ENCODE measurements at regions not wholly inside any gene's neighbourhood (a gene's known extent, or its start where the extent isn't known, plus 50 kb on each side); places are given as distances from the start of the nearest gene placed in this dataset.

DNA sequence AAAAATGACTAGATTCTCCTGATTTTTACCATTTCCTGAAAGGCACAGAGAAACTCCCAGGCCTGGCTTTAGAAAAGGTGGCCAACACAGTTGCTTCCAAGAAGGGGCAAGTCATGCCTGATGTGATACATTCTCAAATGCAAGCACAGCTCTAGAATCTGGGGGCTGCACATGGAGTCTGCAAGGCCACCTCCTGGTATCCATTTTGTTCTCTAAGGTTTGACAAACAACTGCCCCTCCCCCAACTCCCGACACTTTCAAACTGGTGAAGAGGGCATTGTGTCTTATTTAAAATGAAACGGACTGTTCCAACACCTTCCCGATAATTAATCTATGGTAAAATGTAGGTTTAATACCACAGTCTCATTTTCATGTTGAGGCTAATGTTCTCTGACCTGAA is 220.2 kb upstream of the CEP162 start:
- TF ChIP-seq ZNF223 (tag by site-specific recombination; IDR thresholded peaks at IDR 0.05) (no peak), ZBTB17 (tag by site-specific recombination; IDR thresholded peaks at IDR 0.05) (no peak), SP2 (tag by site-specific recombination; IDR thresholded peaks at IDR 0.05) (no peak), ZNF768 (tag by site-specific recombination; IDR thresholded peaks at IDR 0.05) (no peak), KLF10 (tag by site-specific recombination; IDR thresholded peaks at IDR 0.05) (no peak), ZNF274 (IDR thresholded peaks at IDR 0.05; ENCODE audit: low read length) (no peak), ZNF274 (tag by site-specific recombination; IDR thresholded peaks at IDR 0.05; ENCODE audit: borderline replicate concordance) (no peak), MYNN (tag by site-specific recombination; IDR thresholded peaks at IDR 0.05; ENCODE audit: borderline replicate concordance) (no peak)
- TF ChIP-seq, protein P1, sequence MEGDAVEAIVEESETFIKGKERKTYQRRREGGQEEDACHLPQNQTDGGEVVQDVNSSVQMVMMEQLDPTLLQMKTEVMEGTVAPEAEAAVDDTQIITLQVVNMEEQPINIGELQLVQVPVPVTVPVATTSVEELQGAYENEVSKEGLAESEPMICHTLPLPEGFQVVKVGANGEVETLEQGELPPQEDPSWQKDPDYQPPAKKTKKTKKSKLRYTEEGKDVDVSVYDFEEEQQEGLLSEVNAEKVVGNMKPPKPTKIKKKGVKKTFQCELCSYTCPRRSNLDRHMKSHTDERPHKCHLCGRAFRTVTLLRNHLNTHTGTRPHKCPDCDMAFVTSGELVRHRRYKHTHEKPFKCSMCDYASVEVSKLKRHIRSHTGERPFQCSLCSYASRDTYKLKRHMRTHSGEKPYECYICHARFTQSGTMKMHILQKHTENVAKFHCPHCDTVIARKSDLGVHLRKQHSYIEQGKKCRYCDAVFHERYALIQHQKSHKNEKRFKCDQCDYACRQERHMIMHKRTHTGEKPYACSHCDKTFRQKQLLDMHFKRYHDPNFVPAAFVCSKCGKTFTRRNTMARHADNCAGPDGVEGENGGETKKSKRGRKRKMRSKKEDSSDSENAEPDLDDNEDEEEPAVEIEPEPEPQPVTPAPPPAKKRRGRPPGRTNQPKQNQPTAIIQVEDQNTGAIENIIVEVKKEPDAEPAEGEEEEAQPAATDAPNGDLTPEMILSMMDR (tag by site-specific recombination; IDR thresholded peaks at IDR 0.05) = no peak
- TF ChIP-seq, protein P2, sequence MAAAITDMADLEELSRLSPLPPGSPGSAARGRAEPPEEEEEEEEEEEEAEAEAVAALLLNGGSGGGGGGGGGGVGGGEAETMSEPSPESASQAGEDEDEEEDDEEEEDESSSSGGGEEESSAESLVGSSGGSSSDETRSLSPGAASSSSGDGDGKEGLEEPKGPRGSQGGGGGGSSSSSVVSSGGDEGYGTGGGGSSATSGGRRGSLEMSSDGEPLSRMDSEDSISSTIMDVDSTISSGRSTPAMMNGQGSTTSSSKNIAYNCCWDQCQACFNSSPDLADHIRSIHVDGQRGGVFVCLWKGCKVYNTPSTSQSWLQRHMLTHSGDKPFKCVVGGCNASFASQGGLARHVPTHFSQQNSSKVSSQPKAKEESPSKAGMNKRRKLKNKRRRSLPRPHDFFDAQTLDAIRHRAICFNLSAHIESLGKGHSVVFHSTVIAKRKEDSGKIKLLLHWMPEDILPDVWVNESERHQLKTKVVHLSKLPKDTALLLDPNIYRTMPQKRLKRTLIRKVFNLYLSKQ (tag by site-specific recombination; IDR thresholded peaks at IDR 0.05; ENCODE audit: borderline replicate concordance) = no peak
- TF ChIP-seq, protein P3, sequence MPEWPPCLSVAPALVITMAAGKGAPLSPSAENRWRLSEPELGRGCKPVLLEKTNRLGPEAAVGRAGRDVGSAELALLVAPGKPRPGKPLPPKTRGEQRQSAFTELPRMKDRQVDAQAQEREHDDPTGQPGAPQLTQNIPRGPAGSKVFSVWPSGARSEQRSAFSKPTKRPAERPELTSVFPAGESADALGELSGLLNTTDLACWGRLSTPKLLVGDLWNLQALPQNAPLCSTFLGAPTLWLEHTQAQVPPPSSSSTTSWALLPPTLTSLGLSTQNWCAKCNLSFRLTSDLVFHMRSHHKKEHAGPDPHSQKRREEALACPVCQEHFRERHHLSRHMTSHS (tag by site-specific recombination; IDR thresholded peaks at IDR 0.05) = no peak

Data from HEK293 (cell line).